ENCODE measurements at regions not wholly inside any gene's neighbourhood (a gene's known extent, or its start where the extent isn't known, plus 50 kb on each side); places are given as distances from the start of the nearest gene placed in this dataset.
"Not testable (repeated sequence)": the region's sequence is repeated elsewhere in the genome, so short reads cannot be mapped to it uniquely, and the experiment has no call there.

- no peak for DNase-seq (ENCODE audit: low read depth in 2 of 3, low spot score in 1 of 3)
These were observed 361.0 kb upstream of the SULF2 start for GRCh38 chr20:48146308-48146707.

DNA sequence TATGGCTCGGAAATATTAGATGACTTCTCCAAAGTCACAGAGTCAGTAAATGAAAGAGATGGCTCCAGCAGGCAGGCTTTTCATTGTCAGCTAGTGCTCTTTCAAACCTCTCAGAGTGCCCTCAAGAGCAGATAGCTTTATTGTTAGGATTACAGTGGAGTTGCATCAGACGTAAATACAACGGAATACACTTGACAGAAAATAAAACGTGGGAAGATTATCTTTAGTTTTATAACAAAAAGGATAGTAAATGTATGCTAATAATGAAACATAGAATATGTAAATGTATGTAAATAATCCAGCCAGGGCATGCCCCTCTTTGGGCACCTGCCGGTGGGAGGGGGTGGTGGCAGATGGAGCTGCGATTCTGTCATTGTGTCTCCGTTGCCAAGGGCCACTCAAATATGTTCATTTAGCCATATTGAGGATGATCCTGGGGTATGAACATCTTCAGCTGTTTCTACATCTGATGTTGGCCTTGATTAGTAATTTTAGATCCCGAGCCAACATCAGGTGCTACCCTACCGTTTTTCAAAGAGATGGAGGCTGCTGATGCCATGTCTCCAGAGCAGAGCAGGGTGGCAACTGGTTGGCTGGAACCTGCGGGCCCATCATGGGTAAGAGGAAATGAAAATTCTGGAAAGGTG lies 358.3 kb upstream of the SULF2 start:
- no peak for DNase-seq (ENCODE audit: low read depth in 2 of 3, low spot score in 1 of 3)

DNA sequence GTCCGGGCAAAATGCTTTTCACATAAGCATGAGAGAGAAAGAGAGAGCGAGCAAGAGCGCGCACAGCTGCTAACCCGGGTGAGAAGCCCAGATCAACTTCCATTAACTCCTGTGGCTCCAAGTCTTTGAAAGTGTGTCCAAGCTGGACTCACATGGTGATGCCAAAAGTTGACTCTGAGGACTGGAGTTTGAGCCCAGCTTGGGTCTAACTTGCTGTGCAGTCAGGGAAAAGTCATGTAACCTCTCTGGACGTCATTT lies 357.2 kb upstream of the SULF2 start:
- DNase-seq (ENCODE audit: low read depth in 2 of 3, low spot score in 1 of 3), result no peak

DNA sequence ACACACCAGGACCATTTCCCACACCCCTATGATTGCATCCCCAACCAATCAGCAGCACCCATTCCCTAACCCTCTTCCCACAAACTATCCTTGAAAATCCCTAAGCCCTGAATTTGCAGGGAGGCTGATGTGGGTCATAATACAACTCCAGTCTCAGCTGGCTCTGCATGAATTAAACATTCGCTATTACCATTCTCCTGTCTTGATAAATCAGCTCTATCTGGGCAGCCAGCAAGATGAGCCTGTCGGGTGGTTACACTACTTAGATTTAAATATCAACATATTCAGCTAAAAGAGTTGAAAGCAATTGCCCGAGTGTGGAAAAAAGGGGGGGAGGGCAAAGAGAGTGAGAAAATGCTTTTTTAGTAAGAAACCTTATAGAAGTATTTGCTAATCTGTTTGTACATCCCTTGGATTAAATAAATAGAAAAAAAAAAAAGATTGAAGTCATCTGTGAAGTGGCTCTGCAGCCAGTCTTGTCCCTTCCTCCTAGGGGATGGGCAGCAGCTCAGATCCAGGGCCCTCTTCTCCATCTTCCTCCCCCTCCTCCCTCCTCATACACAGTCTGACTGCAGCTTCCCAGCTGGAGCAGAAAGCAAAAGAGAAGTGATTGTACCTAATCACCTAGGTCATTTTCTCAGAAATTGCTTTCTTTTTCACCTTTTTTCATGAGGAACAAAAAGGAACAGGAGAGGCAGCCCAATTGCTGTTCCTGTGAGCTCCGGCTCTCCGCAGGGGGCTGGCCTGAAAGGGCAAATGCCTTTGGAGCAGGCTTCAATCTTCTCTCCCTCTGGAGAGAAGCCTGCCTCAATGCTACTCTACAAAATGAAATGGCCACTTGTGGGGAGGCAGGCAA lies 356.6 kb upstream of the SULF2 start:
- no peak for DNase-seq (ENCODE audit: low read depth in 2 of 3, low spot score in 1 of 3)

DNA sequence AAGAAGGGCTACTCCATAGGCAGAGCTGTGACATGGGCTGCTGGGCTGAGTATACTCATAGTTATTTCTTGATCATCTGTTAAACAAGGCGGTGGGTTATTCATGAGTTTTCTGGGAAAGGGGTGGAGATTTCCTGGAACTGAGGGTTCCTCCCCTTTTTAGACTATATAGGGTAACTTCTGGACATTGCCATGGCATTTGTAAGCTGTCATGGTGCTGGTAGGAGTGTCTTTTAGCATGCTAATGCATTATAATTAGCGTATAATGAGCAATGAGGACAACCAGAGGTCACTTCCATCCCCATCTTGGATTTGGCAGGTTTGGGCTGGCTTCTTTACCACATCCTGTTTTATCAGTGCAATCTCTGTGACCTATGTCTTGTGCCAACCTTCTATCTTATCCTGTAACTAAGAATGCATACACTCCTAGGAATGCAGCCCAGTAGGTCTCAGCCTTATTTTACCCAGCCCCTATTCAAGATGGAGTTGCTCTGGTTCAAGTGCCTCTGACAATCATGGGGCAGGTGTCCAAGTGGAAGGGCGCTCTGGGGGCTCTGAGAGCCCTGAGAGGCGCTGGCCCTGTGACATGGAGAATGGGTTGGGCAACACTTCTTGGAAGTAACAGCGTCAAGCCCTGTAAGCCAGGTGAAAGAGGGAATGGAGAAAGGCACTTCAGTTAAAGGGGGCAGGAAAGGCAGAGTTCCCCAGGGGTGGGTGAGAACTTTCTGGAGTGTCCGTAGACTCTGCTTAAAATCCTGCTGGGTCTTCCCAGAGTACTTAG lies 354.2 kb upstream of the SULF2 start:
- no peak for DNase-seq (ENCODE audit: low read depth in 2 of 3, low spot score in 1 of 3)

- DNase-seq (ENCODE audit: low read depth in 2 of 3, low spot score in 1 of 3), result no peak
These were observed 347.6 kb upstream of the SULF2 start for GRCh38 chr20:48132834-48133233.

DNA sequence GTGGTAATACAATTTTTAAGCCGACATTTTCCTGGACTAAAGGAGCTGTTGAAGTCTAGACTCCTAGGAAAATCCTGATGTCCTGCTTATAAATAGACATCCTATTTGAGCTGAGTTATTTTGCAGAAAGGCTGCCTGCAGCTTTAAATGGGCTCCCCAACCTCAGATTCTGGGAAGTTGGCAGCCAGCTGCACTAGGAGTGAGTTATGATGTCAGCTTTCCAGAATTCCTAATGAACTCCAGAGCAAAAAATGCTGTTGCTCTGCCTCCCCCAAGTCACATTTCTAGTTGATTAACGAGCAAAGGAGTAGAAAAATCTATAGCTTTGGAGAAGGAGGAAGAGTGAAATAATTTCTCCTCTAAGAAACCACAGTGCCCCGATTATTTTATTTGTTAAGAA lies 346.3 kb upstream of the SULF2 start:
- no peak for DNase-seq (ENCODE audit: low read depth in 2 of 3, low spot score in 1 of 3)

GRCh38 chr20:48129345-48129942 lies 344.2 kb upstream of the SULF2 start:
- DNase-seq (ENCODE audit: low read depth in 2 of 3, low spot score in 1 of 3), result no peak

- no peak for DNase-seq (ENCODE audit: low read depth in 2 of 3, low spot score in 1 of 3)
These were observed 343.2 kb upstream of the SULF2 start for GRCh38 chr20:48128436-48128835.

DNA sequence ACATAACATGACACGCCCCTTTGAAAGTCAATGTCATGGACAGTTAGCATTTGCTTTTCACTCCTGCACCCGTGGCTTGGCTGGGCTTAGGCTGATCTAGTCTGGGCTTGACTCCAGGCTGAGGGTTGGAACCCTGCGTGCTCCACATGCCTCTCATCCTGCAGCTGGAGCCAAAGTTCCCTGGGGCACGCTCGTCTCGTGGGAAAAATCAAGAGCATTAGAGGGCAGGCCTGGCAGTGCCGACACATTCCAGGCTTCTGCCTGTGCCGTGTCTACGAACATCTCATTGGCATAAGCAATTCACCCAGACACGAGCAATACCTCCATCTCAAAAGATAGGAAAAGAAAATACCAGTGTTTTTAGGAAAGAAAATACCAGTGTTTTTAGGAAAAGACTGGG lies 342.7 kb upstream of the SULF2 start:
- not testable (repeated sequence) for DNase-seq (ENCODE audit: low read depth in 2 of 3, low spot score in 1 of 3)

- DNase-seq (ENCODE audit: low read depth in 2 of 3, low spot score in 1 of 3), result not testable (repeated sequence)
These were observed 341.9 kb upstream of the SULF2 start for GRCh38 chr20:48127133-48127532.

GRCh38 chr20:48126227-48126740 lies 341.0 kb upstream of the SULF2 start:
- no peak for DNase-seq (ENCODE audit: low read depth in 2 of 3, low spot score in 1 of 3)

DNA sequence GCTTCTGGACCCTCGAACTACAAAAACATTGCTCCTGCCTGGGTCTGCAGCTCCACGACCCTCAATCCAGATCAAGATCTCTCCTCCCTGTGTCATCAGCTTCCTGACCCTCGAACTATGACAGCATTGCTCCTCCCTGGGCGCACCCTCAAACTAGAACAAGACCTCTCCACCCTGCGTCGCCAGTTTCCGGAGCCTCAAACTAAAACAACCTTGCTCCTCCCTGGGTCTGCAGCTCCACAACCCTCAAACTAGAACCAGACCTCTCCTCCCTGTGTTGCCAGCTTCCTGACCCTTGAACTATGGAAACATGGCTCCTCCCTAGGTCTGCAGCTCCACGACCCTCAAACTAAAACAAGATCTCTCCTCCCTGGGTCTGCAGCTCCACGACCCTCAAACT lies 339.7 kb upstream of the SULF2 start:
- DNase-seq (ENCODE audit: low read depth in 2 of 3, low spot score in 1 of 3), result no peak

GRCh38 chr20:48124181-48124782 lies 339.0 kb upstream of the SULF2 start:
- no peak for DNase-seq (ENCODE audit: low read depth in 2 of 3, low spot score in 1 of 3)

- DNase-seq (ENCODE audit: low read depth in 2 of 3, low spot score in 1 of 3), result no peak
These were observed 334.8 kb upstream of the SULF2 start for GRCh38 chr20:48120120-48120519.

DNA sequence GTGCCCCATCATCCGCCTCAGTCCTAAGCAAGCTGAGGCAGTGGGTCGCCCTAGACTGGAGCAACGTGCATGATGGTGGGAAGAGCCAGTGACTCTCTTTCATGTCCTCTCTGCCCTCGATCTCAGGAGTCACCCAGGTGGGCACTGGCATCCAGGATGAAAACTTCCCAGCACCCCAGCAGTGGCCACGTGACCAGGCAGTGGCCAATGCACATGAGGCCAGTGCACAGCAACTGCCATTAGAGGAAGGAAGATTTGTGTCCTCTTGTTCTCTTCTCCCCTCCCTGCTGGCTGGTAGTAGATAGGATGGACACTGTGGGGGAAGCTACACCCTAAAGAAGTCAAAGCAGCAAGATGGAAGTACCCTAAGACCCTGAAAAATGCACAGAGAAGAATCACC lies 334.1 kb upstream of the SULF2 start:
- DNase-seq (ENCODE audit: low read depth in 2 of 3, low spot score in 1 of 3), result not testable (repeated sequence)

GRCh38 chr20:48115502-48115901 lies 330.2 kb upstream of the SULF2 start:
- no peak for DNase-seq (ENCODE audit: low read depth in 2 of 3, low spot score in 1 of 3)

DNA sequence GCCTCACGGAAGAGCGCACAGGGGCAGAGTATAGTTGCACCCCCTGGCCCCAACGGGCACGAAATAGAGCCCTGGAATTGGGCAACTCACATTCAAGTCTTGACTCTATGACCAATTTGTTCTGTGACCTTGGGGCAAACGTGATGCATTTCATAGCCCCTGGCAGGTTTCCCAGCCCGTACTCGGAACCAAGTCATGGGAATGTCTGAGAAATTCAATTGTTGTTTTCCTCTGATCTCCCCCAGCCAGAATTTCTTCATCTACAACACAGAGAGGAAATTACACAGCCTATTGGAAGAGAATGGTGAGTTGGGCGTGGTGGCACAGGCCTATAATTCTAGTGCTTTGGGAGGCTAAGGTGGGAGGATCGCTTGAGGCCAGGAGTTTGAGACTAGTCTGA lies 322.3 kb upstream of the SULF2 start:
- no peak for DNase-seq (ENCODE audit: low read depth in 2 of 3, low spot score in 1 of 3)

DNA sequence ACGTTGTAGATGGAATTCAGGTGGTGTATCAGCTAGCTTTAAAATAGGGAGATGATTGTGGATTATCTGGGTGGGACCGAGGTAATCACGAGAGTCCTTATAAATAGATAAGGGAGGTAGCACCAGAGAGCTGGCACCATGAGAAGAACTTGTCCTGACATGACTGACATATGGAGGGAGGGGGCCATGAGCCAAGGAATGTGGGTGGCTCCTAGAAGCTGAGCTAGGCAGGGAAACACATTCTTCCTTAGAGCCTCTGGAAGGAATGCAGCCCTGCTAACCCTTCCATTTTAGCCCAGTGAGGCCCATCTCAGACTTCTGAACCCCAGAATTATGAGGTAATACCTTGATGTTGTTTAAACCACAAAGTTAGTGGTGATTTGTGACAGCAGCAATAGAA lies 321.1 kb upstream of the SULF2 start:
- DNase-seq (ENCODE audit: low read depth in 2 of 3, low spot score in 1 of 3), result no peak

DNA sequence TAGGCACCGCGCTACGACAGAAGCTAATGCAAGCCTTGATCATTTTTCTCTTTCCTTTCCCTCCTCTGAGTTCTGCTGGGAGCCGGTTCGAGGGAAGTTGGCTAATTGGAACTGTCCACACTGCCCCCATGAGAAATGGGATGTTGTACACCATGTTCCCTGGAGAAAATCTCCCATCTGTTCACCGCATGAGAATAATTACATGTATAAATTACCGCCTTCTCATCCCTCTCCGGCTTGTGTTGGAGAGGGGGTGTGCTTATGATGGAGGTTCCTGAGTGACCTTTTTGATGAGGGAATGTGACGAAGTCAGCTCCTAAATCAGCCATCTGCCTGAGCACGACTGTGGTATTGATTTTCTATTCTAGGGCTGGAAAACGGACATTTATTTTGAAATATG lies 320.2 kb upstream of the SULF2 start:
- no peak for DNase-seq (ENCODE audit: low read depth in 2 of 3, low spot score in 1 of 3)

DNA sequence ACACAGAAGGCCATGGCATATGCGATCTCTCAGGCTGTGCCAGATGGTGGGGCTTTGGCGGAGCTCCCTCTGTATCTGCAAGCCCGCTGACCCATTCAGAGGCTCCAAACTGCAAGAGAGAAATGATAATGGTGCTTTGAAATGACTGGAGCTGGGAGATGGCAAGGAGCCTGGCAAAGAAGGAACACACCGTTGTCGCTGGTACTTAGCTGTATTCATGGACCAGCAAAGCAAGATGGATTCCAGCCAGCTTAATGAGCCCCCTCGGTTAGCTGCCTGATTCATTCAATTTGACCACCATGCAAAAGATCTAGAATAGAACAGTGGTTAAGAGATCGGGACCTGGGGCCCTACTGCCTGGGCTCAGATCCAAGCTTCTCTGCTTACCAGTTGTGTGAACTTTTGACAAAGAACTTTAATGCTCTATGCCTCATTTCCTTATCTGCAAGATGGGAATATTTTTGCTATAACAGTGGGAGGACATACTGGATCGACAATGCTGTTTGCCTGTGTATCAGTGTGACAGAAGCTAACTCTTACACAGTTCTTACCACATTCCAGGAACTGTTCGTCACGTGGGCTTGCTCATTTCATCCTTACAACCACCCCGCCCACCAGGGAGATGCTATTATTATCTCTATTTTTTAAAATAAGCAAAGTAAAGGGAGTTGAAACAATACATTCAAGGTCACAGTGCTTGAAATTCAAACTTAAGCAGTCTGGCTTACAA lies 317.8 kb upstream of the SULF2 start:
- no peak for DNase-seq (ENCODE audit: low read depth in 2 of 3, low spot score in 1 of 3)
